ENCODE measurements at regions not wholly inside any gene's neighbourhood (a gene's known extent, or its start where the extent isn't known, plus 50 kb on each side); places are given as distances from the start of the nearest gene placed in this dataset.

DNA sequence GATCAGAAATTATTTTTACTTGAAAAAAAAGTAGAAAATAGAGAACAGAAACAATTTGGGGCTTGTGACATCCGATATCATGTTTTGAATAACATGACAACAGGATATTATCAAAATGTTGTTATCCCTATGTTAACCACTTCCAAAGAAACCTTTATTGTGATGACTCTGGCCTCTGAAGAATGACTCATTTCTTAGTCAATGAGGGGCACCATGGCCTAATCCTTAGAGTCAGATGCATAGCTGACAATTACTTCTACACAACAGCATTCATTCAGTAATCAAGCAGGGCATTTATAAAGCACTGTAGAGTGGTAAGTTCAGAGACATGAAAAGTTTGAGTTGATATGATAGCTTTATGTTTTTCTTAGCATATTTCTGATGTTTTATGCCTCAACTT is 703.0 kb downstream of the RNF144A start:
- WGBS: 95% methylated on average over 1 of the region's 1 CpG
- Histone ChIP-seq H3K9ac (ENCODE audit: low read depth in 1 of 2, low read length in 2 of 2) (no peak overlapping the region), H3K27ac (ENCODE audit: low read depth in 1 of 2, low read length in 2 of 2) (no peak overlapping the region), H3K27me3 (ENCODE audit: control insufficient read depth in 4 of 4, insufficient read depth in 4 of 4, low read length in 3 of 4) (no peaks in the 10 kb centered on the region), H3K36me3 (ENCODE audit: control insufficient read depth in 4 of 4, insufficient read depth in 3 of 4, low read depth in 1 of 4, low read length in 3 of 4) (no peaks in the 10 kb centered on the region), H3K4me1 (ENCODE audit: control insufficient read depth in 4 of 4, insufficient read depth in 4 of 4, low read length in 3 of 4) (no peaks in the 10 kb centered on the region), H3K9me3 (ENCODE audit: control insufficient read depth in 4 of 4, low read length in 3 of 4) (no peaks in the 10 kb centered on the region), H3K4me3 (ENCODE audit: low read depth in 1 of 3, low read length in 3 of 3) (no peak overlapping the region)
- TF ChIP-seq GABPA (IDR thresholded peaks at IDR 0.05 in 1 of 2, conservative IDR thresholded peaks at IDR 0.05 in 1 of 2) (no peak), REST (IDR thresholded peaks at IDR 0.05) (no peak), HNF4A (conservative IDR thresholded peaks at IDR 0.05) (no peak), YY1 (IDR thresholded peaks at IDR 0.05) (no peak), SP1 (IDR thresholded peaks at IDR 0.05) (no peak), FOXA1 (IDR thresholded peaks at IDR 0.05) (no peak), TAF1 (conservative IDR thresholded peaks at IDR 0.05) (no peak), NR2F2 (IDR thresholded peaks at IDR 0.05) (no peak), RXRA (IDR thresholded peaks at IDR 0.05) (no peak), FOXA2 (IDR thresholded peaks at IDR 0.05) (no peak), EGR1 (IDR thresholded peaks at IDR 0.05; ENCODE audit: low read depth in 2 of 2) (no peak), RAD21 (IDR thresholded peaks at IDR 0.05) (no peak), HNF4G (IDR thresholded peaks at IDR 0.05) (no peak), CTCF (IDR thresholded peaks at IDR 0.05; ENCODE audit: low read depth, low read length, missing input control) (no peak)
- TF ChIP-seq, protein P1, sequence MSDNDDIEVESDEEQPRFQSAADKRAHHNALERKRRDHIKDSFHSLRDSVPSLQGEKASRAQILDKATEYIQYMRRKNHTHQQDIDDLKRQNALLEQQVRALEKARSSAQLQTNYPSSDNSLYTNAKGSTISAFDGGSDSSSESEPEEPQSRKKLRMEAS (IDR thresholded peaks at IDR 0.05): no peak
- TF ChIP-seq, protein P2, sequence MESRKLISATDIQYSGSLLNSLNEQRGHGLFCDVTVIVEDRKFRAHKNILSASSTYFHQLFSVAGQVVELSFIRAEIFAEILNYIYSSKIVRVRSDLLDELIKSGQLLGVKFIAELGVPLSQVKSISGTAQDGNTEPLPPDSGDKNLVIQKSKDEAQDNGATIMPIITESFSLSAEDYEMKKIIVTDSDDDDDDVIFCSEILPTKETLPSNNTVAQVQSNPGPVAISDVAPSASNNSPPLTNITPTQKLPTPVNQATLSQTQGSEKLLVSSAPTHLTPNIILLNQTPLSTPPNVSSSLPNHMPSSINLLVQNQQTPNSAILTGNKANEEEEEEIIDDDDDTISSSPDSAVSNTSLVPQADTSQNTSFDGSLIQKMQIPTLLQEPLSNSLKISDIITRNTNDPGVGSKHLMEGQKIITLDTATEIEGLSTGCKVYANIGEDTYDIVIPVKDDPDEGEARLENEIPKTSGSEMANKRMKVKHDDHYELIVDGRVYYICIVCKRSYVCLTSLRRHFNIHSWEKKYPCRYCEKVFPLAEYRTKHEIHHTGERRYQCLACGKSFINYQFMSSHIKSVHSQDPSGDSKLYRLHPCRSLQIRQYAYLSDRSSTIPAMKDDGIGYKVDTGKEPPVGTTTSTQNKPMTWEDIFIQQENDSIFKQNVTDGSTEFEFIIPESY (IDR thresholded peaks at IDR 0.05): no peak
- TF ChIP-seq, protein P3, sequence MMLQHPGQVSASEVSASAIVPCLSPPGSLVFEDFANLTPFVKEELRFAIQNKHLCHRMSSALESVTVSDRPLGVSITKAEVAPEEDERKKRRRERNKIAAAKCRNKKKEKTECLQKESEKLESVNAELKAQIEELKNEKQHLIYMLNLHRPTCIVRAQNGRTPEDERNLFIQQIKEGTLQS (IDR thresholded peaks at IDR 0.05): no peak
- DNase-seq (ENCODE audit: low spot score): no peak
